WERI-Rb-1 (cell line): ENCODE measurements at regions not wholly inside any gene's neighbourhood (a gene's known extent, or its start where the extent isn't known, plus 50 kb on each side); places are given as distances from the start of the nearest gene placed in this dataset.

Experiments used
- DNase-seq: peaks from one replicate; pipeline ENCODE4 v3.0.0-alpha.2; 2020
- H3K27ac ChIP-seq: fragments of 250-450 bp; sonication (Bioruptor Pico); 2 replicates; pipeline ENCODE4 v1.5.1; 2020; ENCODE audit warnings: mild to moderate bottlenecking, moderate library complexity
- H3K27me3 ChIP-seq: fragments of 250-450 bp; sonication (Bioruptor Pico); 2 replicates; pipeline ENCODE4 v1.5.1; 2021; ENCODE audit warnings: mild to moderate bottlenecking, low read depth, moderate library complexity; ENCODE audit not compliant: insufficient read depth, severe bottlenecking
- H3K36me3 ChIP-seq: fragments of 250-450 bp; sonication (Bioruptor Pico); 2 replicates; pipeline ENCODE4 v1.5.1; 2020; ENCODE audit warnings: mild to moderate bottlenecking, moderate library complexity
- H3K4me3 ChIP-seq: 2 replicates; pipeline ENCODE4 v1.5.1; 2011; ENCODE audit warnings: low read depth, mild to moderate bottlenecking, control low read depth, low read length
- H3K9me3 ChIP-seq: fragments of 250-450 bp; sonication (Bioruptor Pico); 2 replicates; pipeline ENCODE4 v1.5.1; 2021; ENCODE audit warnings: mild to moderate bottlenecking, moderate library complexity; ENCODE audit not compliant: severe bottlenecking
- CTCF ChIP-seq: IDR thresholded peaks from 2 replicates; pipeline ENCODE4 v1.5.1; 2011; ENCODE audit warnings: low read depth, mild to moderate bottlenecking, control low read depth, inconsistent platforms, low read length

GRCh38 chr3:135374571-135374970, 579.5 kb downstream of the EPHB1 start:
- Histone ChIP-seq H3K27me3 (no peaks in the 10 kb centered on the region), H3K9me3 (no peaks in the 10 kb centered on the region), H3K36me3 (no peaks in the 10 kb centered on the region), H3K4me3 (no peak overlapping the region), H3K27ac (no peak overlapping the region)
- DNase-seq = no peak
- no peak for TF ChIP-seq CTCF

GRCh38 chr3:135382188-135382587, 583.3 kb upstream of the PPP2R3A start:
- no peak for DNase-seq
- Histone ChIP-seq H3K4me3 (no peak overlapping the region), H3K27me3 (no peaks in the 10 kb centered on the region), H3K36me3 (no peaks in the 10 kb centered on the region), H3K9me3 (no peaks in the 10 kb centered on the region), H3K27ac (no peak overlapping the region)
- TF ChIP-seq CTCF = no peak

GRCh38 chr3:135382621-135383020, 582.9 kb upstream of the PPP2R3A start:
- no peak for DNase-seq
- H3K27me3 ChIP-seq = no peaks in the 10 kb centered on the region
- H3K9me3 ChIP-seq = no peaks in the 10 kb centered on the region
- no peaks in the 10 kb centered on the region for H3K36me3 ChIP-seq
- H3K4me3 ChIP-seq = no peak overlapping the region
- no peak for TF ChIP-seq CTCF
- H3K27ac ChIP-seq = no peak overlapping the region

DNA sequence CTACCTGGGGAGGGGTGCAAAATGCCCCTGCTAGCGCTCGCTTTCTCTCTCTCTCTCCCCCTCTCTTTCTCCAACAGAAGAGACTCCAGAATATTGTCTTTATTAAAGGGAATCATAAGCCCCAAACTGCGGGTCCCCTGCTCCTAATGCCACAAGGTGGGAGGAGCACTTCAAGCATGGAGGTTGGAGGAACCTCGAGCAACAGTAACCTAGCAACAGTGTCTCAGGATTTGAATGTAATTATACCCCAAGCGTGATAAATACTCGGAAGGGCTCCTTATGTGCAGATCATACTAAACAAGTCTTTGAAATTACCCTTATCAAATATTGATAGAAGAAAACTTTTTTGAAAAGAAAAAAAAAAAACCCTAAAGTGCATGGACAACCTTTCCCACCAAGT, 582.2 kb upstream of the PPP2R3A start:
- TF ChIP-seq CTCF = no peak
- Histone ChIP-seq H3K4me3 (no peak overlapping the region), H3K36me3 (no peaks in the 10 kb centered on the region), H3K9me3 (no peaks in the 10 kb centered on the region), H3K27me3 (no peaks in the 10 kb centered on the region), H3K27ac (no peak overlapping the region)
- no peak for DNase-seq

- H3K9me3 ChIP-seq = no peaks in the 10 kb centered on the region
- H3K36me3 ChIP-seq = no peaks in the 10 kb centered on the region
- H3K27me3 ChIP-seq = no peaks in the 10 kb centered on the region
- H3K4me3 ChIP-seq = no peak overlapping the region
- no peak for TF ChIP-seq CTCF
- no peak overlapping the region for H3K27ac ChIP-seq
- no peak for DNase-seq
Observed at GRCh38 chr3:135392151-135392550, 573.4 kb upstream of the PPP2R3A start.

GRCh38 chr3:135393159-135393558, 572.4 kb upstream of the PPP2R3A start:
- TF ChIP-seq CTCF = no peak
- H3K27ac ChIP-seq = no peak overlapping the region
- H3K9me3 ChIP-seq = no peaks in the 10 kb centered on the region
- no peaks in the 10 kb centered on the region for H3K36me3 ChIP-seq
- H3K27me3 ChIP-seq = no peaks in the 10 kb centered on the region
- DNase-seq = no peak
- no peak overlapping the region for H3K4me3 ChIP-seq
